Suprapubic skin (tissue), 4 donors: ENCODE measurements at regions not wholly inside any gene's neighbourhood (a gene's known extent, or its start where the extent isn't known, plus 50 kb on each side); places are given as distances from the start of the nearest gene placed in this dataset.

Source experiments
- DNase-seq, 2 donors: peaks; one replicate each; pipeline ENCODE4 v3.0.0-alpha.2; 2019; ENCODE audit warnings: low spot score in 2 of 2
- H3K27ac ChIP-seq: fragments of 200-600 bp; sonication (generic); one replicate; pipeline ENCODE4 v1.5.1; 2019
- H3K27me3 ChIP-seq: fragments of 200-600 bp; sonication (generic); one replicate; pipeline ENCODE4 v1.5.1; 2019
- H3K36me3 ChIP-seq: fragments of 200-600 bp; sonication (generic); one replicate; pipeline ENCODE4 v1.5.1; 2019
- H3K4me1 ChIP-seq: fragments of 200-600 bp; sonication (generic); one replicate; pipeline ENCODE4 v1.5.1; 2019
- H3K4me3 ChIP-seq: fragments of 200-600 bp; sonication (generic); one replicate; pipeline ENCODE4 v1.5.1; 2019; ENCODE audit warnings: mild to moderate bottlenecking
- H3K9me3 ChIP-seq: fragments of 200-600 bp; sonication (generic); one replicate; pipeline ENCODE4 v1.5.1; 2019
- CTCF ChIP-seq, 2 donors: fragments of 200-600 bp in 1 of 2; fragments of 450-650 bp in 1 of 2; sonication (generic) in 1 of 2; IDR thresholded peaks; one replicate each; pipeline ENCODE4 v1.5.1; 2016 to 2019; ENCODE audit warnings: antibody characterized with exemption in 2 of 2, mild to moderate bottlenecking in 1 of 2, moderate library complexity in 1 of 2
- EP300 ChIP-seq: sonication (generic); formaldehyde crosslinking; IDR thresholded peaks from one replicate; pipeline ENCODE4 v1.6.1; 2017; ENCODE audit warnings: antibody characterized with exemption
- POLR2A ChIP-seq, 2 donors: fragments of 450-650 bp; IDR thresholded peaks; one replicate each; pipeline ENCODE4 v1.6.1; 2017; ENCODE audit warnings: antibody characterized with exemption in 2 of 2, mild to moderate bottlenecking in 2 of 2, moderate library complexity in 2 of 2
- POLR2AphosphoS5 ChIP-seq, 3 donors: sonication (generic); formaldehyde crosslinking; IDR thresholded peaks; one replicate each; pipeline ENCODE4 v1.6.1; 2017; ENCODE audit warnings: antibody characterized with exemption in 3 of 3
- WGBS: methylation state at CpG from one replicate; pipeline ENCODE4 v1.1.5; 2018; 5-methylcytosine and 5-hydroxymethylcytosine counted together

- no peak for TF ChIP-seq POLR2A (IDR thresholded peaks at IDR 0.05)
- no peak for DNase-seq
- no peaks in the 10 kb centered on the region for H3K36me3 ChIP-seq
- H3K4me1 ChIP-seq, result no peaks in the 10 kb centered on the region
- H3K4me3 ChIP-seq, result no peak overlapping the region
- 86% methylated on average over 2 of the region's 2 CpGs for WGBS
- H3K27ac ChIP-seq, result no peak overlapping the region
- no peaks in the 10 kb centered on the region for H3K27me3 ChIP-seq
- no peaks in the 10 kb centered on the region for H3K9me3 ChIP-seq
Measured at GRCh38 chr6:15044948-15045347, 200.9 kb upstream of the JARID2 start.

GRCh38 chr6:15046751-15047150 is 199.1 kb upstream of the JARID2 start:
- no peak for DNase-seq
- WGBS, result 82% methylated on average over 4 of the region's 4 CpGs
- H3K27ac ChIP-seq, result no peak overlapping the region
- no peaks in the 10 kb centered on the region for H3K9me3 ChIP-seq
- no peaks in the 10 kb centered on the region for H3K36me3 ChIP-seq
- H3K4me3 ChIP-seq, result no peak overlapping the region
- no peaks in the 10 kb centered on the region for H3K27me3 ChIP-seq
- TF ChIP-seq POLR2A (IDR thresholded peaks at IDR 0.05) (no peak), POLR2AphosphoS5 (IDR thresholded peaks at IDR 0.05) (no peak), EP300 (no peak), CTCF (IDR thresholded peaks at IDR 0.05) (no peak)
- H3K4me1 ChIP-seq, result no peaks in the 10 kb centered on the region

GRCh38 chr6:15048367-15048766 is 197.5 kb upstream of the JARID2 start:
- Histone ChIP-seq H3K4me1 (no peaks in the 10 kb centered on the region), H3K9me3 (no peaks in the 10 kb centered on the region), H3K36me3 (no peaks in the 10 kb centered on the region), H3K27me3 (no peaks in the 10 kb centered on the region), H3K27ac (no peak overlapping the region), H3K4me3 (no peak overlapping the region)
- WGBS, result 84% methylated on average over 6 of the region's 6 CpGs
- TF ChIP-seq CTCF (IDR thresholded peaks at IDR 0.05) (no peak), EP300 (no peak), POLR2A (IDR thresholded peaks at IDR 0.05) (no peak), POLR2AphosphoS5 (IDR thresholded peaks at IDR 0.05) (no peak)
- DNase-seq, result no peak

- WGBS, result 70% methylated on average over 9 of the region's 9 CpGs
- no peak for DNase-seq
- H3K4me1 ChIP-seq, result peaks cover 5% of the 10 kb centered on the region
- TF ChIP-seq POLR2AphosphoS5 (IDR thresholded peaks at IDR 0.05) (no peak), CTCF (IDR thresholded peaks at IDR 0.05) (no peak), EP300 (no peak), POLR2A (IDR thresholded peaks at IDR 0.05) (no peak)
- H3K27ac ChIP-seq, result no peak overlapping the region
- no peaks in the 10 kb centered on the region for H3K9me3 ChIP-seq
- no peak overlapping the region for H3K4me3 ChIP-seq
- H3K36me3 ChIP-seq, result no peaks in the 10 kb centered on the region
- no peaks in the 10 kb centered on the region for H3K27me3 ChIP-seq
Measured at GRCh38 chr6:15058200-15059061, 187.4 kb upstream of the JARID2 start.

GRCh38 chr6:15061180-15061641 is 184.7 kb upstream of the JARID2 start:
- WGBS, result 63% methylated on average over 4 of the region's 4 CpGs
- Histone ChIP-seq H3K27ac (no peak overlapping the region), H3K27me3 (no peaks in the 10 kb centered on the region), H3K4me3 (no peak overlapping the region), H3K36me3 (no peaks in the 10 kb centered on the region), H3K9me3 (no peaks in the 10 kb centered on the region), H3K4me1 (peaks cover 11% of the 10 kb centered on the region)
- DNase-seq, result no peak
- TF ChIP-seq POLR2AphosphoS5 (IDR thresholded peaks at IDR 0.05) (no peak), CTCF (IDR thresholded peaks at IDR 0.05) (no peak)
